Neural cell (in vitro differentiated cells): ENCODE measurements at regions not wholly inside any gene's neighbourhood (a gene's known extent, or its start where the extent isn't known, plus 50 kb on each side); places are given as distances from the start of the nearest gene placed in this dataset.

ENCODE experiments used
- H2AFZ ChIP-seq: fragments of 200-600, 300-800 bp; sonication (generic), shearing (Covaris generic); 2 replicates; pipeline ENCODE4 v1.6.0; 2014; ENCODE audit warnings: low read depth, mild to moderate bottlenecking, antibody characterized with exemption, low read length, moderate library complexity
- H3F3A ChIP-seq: fragments of 200-600 bp; shearing (Covaris generic); 2 replicates; pipeline ENCODE4 v1.6.1; 2016; ENCODE audit warnings: mild to moderate bottlenecking, moderate library complexity, mixed read lengths, antibody characterized with exemption, low read length; ENCODE audit not compliant: insufficient read depth, poor library complexity, severe bottlenecking
- H3K27ac ChIP-seq: fragments of 200-600, 300-800 bp; sonication (generic), shearing (Covaris generic); 2 replicates; pipeline ENCODE4 v1.5.1; 2014; ENCODE audit warnings: mild to moderate bottlenecking, low read length, moderate library complexity
- H3K27me3 ChIP-seq: fragments of 300-800, 200-600 bp; sonication (generic), shearing (Covaris generic); 2 replicates; pipeline ENCODE4 v1.6.0; 2014; ENCODE audit warnings: mild to moderate bottlenecking, low read depth, low read length, moderate library complexity; ENCODE audit not compliant: insufficient read depth
- H3K36me3 ChIP-seq: fragments of 300-800, 200-600 bp; sonication (generic), shearing (Covaris generic); 2 replicates; pipeline ENCODE4 v1.5.1; 2014; ENCODE audit warnings: mild to moderate bottlenecking, antibody characterized with exemption, low read length, moderate library complexity; ENCODE audit not compliant: insufficient read depth
- H3K4me2 ChIP-seq: fragments of 300-800, 200-600 bp; sonication (generic), shearing (Covaris generic); 2 replicates; pipeline ENCODE4 v1.6.0; 2014; ENCODE audit warnings: mild to moderate bottlenecking, low read length
- H3K4me3 ChIP-seq: fragments of 300-800, 200-600 bp; sonication (generic), shearing (Covaris generic); 2 replicates; pipeline ENCODE4 v1.5.1; 2014; ENCODE audit warnings: mild to moderate bottlenecking, low read length, moderate library complexity
- H3K79me2 ChIP-seq: fragments of 200-600 bp; shearing (Covaris generic); replicated peaks from 2 replicates; pipeline ENCODE4 v1.6.0; 2014; ENCODE audit warnings: mild to moderate bottlenecking, low read length, moderate library complexity; ENCODE audit not compliant: insufficient read depth
- H3K9ac ChIP-seq: fragments of 300-800, 200-600 bp; sonication (generic), shearing (Covaris generic); 2 replicates; pipeline ENCODE4 v1.6.1; 2016; ENCODE audit warnings: mild to moderate bottlenecking, low read length, mixed read lengths
- H3K9me2 ChIP-seq: fragments of 200-600 bp; shearing (Covaris generic); 2 replicates; pipeline ENCODE4 v1.6.1; 2016; ENCODE audit warnings: mild to moderate bottlenecking, low read length, mixed read lengths; ENCODE audit not compliant: insufficient read depth
- H3K9me3 ChIP-seq: fragments of 200-600, 300-800 bp; sonication (generic), shearing (Covaris generic); 2 replicates; pipeline ENCODE4 v1.6.1; 2016; ENCODE audit warnings: mild to moderate bottlenecking, mixed run types, low read length, moderate library complexity, mixed read lengths
- H4K20me1 ChIP-seq: fragments of 200-600 bp; shearing (Covaris generic); 2 replicates; pipeline ENCODE4 v1.6.1; 2016; ENCODE audit warnings: mild to moderate bottlenecking, mixed run types; ENCODE audit not compliant: insufficient read depth
- CTCF ChIP-seq: fragments of 450-650 bp; IDR thresholded peaks from 2 replicates; pipeline ENCODE4 v1.5.1; 2014; ENCODE audit warnings: antibody characterized with exemption, mild to moderate bottlenecking, moderate library complexity; ENCODE audit not compliant: poor library complexity, severe bottlenecking
- EP300 ChIP-seq: fragments of 450-650 bp; conservative IDR thresholded peaks from 2 replicates; pipeline ENCODE4 v1.6.1; 2014; ENCODE audit warnings: antibody characterized with exemption, mild to moderate bottlenecking, moderate library complexity; ENCODE audit not compliant: poor library complexity, severe bottlenecking
- EZH2 ChIP-seq: fragments of 200-600, 300-800 bp; shearing (Covaris generic), sonication (generic); IDR thresholded peaks from 2 replicates; pipeline ENCODE4 v1.6.1; 2014; ENCODE audit warnings: antibody characterized with exemption, low read length, borderline replicate concordance, mild to moderate bottlenecking; ENCODE audit not compliant: insufficient read depth, poor library complexity, severe bottlenecking
- MXI1 ChIP-seq: fragments of 450-650 bp; conservative IDR thresholded peaks from 2 replicates; pipeline ENCODE4 v1.6.1; 2014; ENCODE audit warnings: antibody characterized with exemption, mild to moderate bottlenecking; ENCODE audit not compliant: poor library complexity, severe bottlenecking
- POLR2AphosphoS5 ChIP-seq: IDR thresholded peaks from 2 replicates; pipeline ENCODE4 v1.6.1; 2012
- RAD21 ChIP-seq: fragments of 450-650 bp; conservative IDR thresholded peaks from 2 replicates; pipeline ENCODE4 v1.6.1; 2014; ENCODE audit warnings: antibody characterized with exemption, mild to moderate bottlenecking, moderate library complexity
- SMC3 ChIP-seq: fragments of 450-650 bp; conservative IDR thresholded peaks from 2 replicates; pipeline ENCODE4 v1.6.1; 2014; ENCODE audit warnings: antibody characterized with exemption, mild to moderate bottlenecking, moderate library complexity; ENCODE audit not compliant: poor library complexity
- TAF1 ChIP-seq: IDR thresholded peaks from 2 replicates; pipeline ENCODE4 v1.6.1; 2012; ENCODE audit warnings: low read depth
- TF ChIP-seq, protein P1 (sequence below): IDR thresholded peaks from 2 replicates; pipeline ENCODE4 v1.6.1; 2012; ENCODE audit warnings: borderline replicate concordance

DNA sequence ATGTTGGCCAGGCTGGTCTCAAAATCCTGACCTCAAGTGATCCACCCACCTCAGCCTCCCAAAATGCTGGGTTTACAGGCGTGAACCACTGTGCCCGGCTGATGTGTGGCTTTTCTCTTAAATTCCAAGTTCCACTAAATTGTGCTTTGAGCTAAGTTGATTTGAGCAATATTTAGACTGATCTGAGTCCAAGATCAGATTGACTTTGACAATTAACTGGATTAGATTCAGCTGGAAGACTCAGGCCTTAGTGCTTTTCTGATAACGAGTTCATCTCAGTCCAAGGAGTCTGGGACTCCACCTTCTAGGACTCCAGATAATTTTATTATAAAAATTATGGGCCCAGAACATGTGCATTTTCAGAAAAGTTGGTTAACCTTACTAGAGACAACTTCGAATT lies 94.4 kb upstream of the FAM174B start:
- H3F3A ChIP-seq: no peaks in the 10 kb centered on the region
- no peak overlapping the region for H2AFZ ChIP-seq
- H3K27ac ChIP-seq: no peak overlapping the region

GRCh38 chr15:92751528-92751927 lies 96.0 kb upstream of the FAM174B start:
- no peak overlapping the region for H3K9ac ChIP-seq
- H3K4me2 ChIP-seq: no peak overlapping the region
- H3K27ac ChIP-seq: no peak overlapping the region
- no peaks in the 10 kb centered on the region for H3F3A ChIP-seq
- H3K4me3 ChIP-seq: no peak overlapping the region
- no peaks in the 10 kb centered on the region for H3K9me3 ChIP-seq
- TF ChIP-seq TAF1 (no peak), POLR2AphosphoS5 (no peak), RAD21 (no peak), EP300 (no peak), EZH2 (no peak), MXI1 (no peak), CTCF (no peak), SMC3 (no peak)
- TF ChIP-seq, protein P1, sequence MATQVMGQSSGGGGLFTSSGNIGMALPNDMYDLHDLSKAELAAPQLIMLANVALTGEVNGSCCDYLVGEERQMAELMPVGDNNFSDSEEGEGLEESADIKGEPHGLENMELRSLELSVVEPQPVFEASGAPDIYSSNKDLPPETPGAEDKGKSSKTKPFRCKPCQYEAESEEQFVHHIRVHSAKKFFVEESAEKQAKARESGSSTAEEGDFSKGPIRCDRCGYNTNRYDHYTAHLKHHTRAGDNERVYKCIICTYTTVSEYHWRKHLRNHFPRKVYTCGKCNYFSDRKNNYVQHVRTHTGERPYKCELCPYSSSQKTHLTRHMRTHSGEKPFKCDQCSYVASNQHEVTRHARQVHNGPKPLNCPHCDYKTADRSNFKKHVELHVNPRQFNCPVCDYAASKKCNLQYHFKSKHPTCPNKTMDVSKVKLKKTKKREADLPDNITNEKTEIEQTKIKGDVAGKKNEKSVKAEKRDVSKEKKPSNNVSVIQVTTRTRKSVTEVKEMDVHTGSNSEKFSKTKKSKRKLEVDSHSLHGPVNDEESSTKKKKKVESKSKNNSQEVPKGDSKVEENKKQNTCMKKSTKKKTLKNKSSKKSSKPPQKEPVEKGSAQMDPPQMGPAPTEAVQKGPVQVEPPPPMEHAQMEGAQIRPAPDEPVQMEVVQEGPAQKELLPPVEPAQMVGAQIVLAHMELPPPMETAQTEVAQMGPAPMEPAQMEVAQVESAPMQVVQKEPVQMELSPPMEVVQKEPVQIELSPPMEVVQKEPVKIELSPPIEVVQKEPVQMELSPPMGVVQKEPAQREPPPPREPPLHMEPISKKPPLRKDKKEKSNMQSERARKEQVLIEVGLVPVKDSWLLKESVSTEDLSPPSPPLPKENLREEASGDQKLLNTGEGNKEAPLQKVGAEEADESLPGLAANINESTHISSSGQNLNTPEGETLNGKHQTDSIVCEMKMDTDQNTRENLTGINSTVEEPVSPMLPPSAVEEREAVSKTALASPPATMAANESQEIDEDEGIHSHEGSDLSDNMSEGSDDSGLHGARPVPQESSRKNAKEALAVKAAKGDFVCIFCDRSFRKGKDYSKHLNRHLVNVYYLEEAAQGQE: no peak
- no peaks in the 10 kb centered on the region for H3K9me2 ChIP-seq
- H4K20me1 ChIP-seq: no peaks in the 10 kb centered on the region
- H2AFZ ChIP-seq: no peak overlapping the region
- no peaks in the 10 kb centered on the region for H3K79me2 ChIP-seq
- no peaks in the 10 kb centered on the region for H3K36me3 ChIP-seq
- no peaks in the 10 kb centered on the region for H3K27me3 ChIP-seq

More for the DNA sequence above, 94.4 kb upstream of the FAM174B start:
- no peak for TF ChIP-seq MXI1
- TF ChIP-seq EZH2: no peak
- TF ChIP-seq RAD21: no peak
- no peak for TF ChIP-seq EP300
- TF ChIP-seq POLR2AphosphoS5: no peak
- TF ChIP-seq TAF1: no peak
- TF ChIP-seq CTCF: no peak
- TF ChIP-seq, protein P1: no peak
- no peak for TF ChIP-seq SMC3
- Histone ChIP-seq H3K4me3 (no peak overlapping the region), H3K4me2 (no peak overlapping the region), H3K27me3 (no peaks in the 10 kb centered on the region), H4K20me1 (no peaks in the 10 kb centered on the region), H3K9ac (no peak overlapping the region), H3K79me2 (no peaks in the 10 kb centered on the region), H3K36me3 (no peaks in the 10 kb centered on the region), H3K9me3 (no peaks in the 10 kb centered on the region), H3K9me2 (no peaks in the 10 kb centered on the region)
